OCI-LY7 (cell line): ENCODE measurements at regions not wholly inside any gene's neighbourhood (a gene's known extent, or its start where the extent isn't known, plus 50 kb on each side); places are given as distances from the start of the nearest gene placed in this dataset.

Experiments used
- BruUV-seq: library from RNA; stranded (reverse); fragments of 400-500 nt; replicated peaks from 2 replicates; lab custom pipeline; 2021; lab: Mats Ljungman, UMichigan
- CTCF ChIA-PET: fragments of 300-600 bp; sonication (Branson Sonifier 250); formaldehyde crosslinking; loops from one replicate; lab custom pipeline; 2022; ENCODE audit warnings: antibody characterized with exemption; ENCODE audit not compliant: unreplicated experiment; lab: Charles Lee
- POLR2A ChIA-PET: fragments of 300-600 bp; sonication (Branson Sonifier 250); formaldehyde crosslinking; loops from one replicate; lab custom pipeline; 2022; ENCODE audit warnings: antibody characterized with exemption; lab: Charles Lee
- DNase-seq: peaks from one replicate; pipeline ENCODE4 v3.0.0-alpha.2; 2015; ENCODE audit warnings: low spot score
- H2AFZ ChIP-seq: fragments of 200-600 bp; sonication (generic), shearing (Covaris generic); 2 replicates; pipeline ENCODE4 v1.6.1; 2014; ENCODE audit warnings: mild to moderate bottlenecking, antibody characterized with exemption, low read length, moderate library complexity
- H3K27ac ChIP-seq: fragments of 200-600 bp; sonication (generic); 2 replicates; pipeline ENCODE4 v1.5.1; 2014; ENCODE audit warnings: mixed run types, low read depth, mild to moderate bottlenecking, moderate library complexity, low read length, inconsistent platforms; ENCODE audit not compliant: poor library complexity, severe bottlenecking
- H3K36me3 ChIP-seq: fragments of 200-600 bp; sonication (generic); 2 replicates; pipeline ENCODE4 v1.6.1; 2014; ENCODE audit warnings: mild to moderate bottlenecking, antibody characterized with exemption, low read length, moderate library complexity, mixed read lengths; ENCODE audit not compliant: insufficient read depth
- H3K4me1 ChIP-seq: fragments of 200-600 bp; sonication (generic); 2 replicates; pipeline ENCODE4 v1.5.1; 2014; ENCODE audit warnings: mild to moderate bottlenecking, low read length; ENCODE audit not compliant: insufficient read depth, poor library complexity, severe bottlenecking
- H3K4me2 ChIP-seq: fragments of 200-600 bp; sonication (generic); 2 replicates; pipeline ENCODE4 v1.6.1; 2014; ENCODE audit warnings: mild to moderate bottlenecking, low read length
- H3K4me3 ChIP-seq: fragments of 200-600 bp; sonication (generic); 2 replicates; pipeline ENCODE4 v1.5.1; 2014; ENCODE audit warnings: mild to moderate bottlenecking, low read depth, low read length; ENCODE audit not compliant: poor library complexity, severe bottlenecking
- H3K79me2 ChIP-seq: fragments of 200-600 bp; sonication (generic); 2 replicates; pipeline ENCODE4 v1.6.1; 2016; ENCODE audit warnings: low read depth, mild to moderate bottlenecking, low read length, moderate library complexity, mixed read lengths; ENCODE audit not compliant: insufficient read depth
- H3K9me2 ChIP-seq: fragments of 200-600 bp; sonication (generic); 2 replicates; pipeline ENCODE4 v1.6.1; 2016; ENCODE audit warnings: mild to moderate bottlenecking, low read length, mixed read lengths; ENCODE audit not compliant: insufficient read depth
- H3K9me3 ChIP-seq: fragments of 200-600 bp; sonication (generic); 2 replicates; pipeline ENCODE4 v1.6.1; 2014; ENCODE audit warnings: mild to moderate bottlenecking, mixed run types, low read length, mixed read lengths
- H4K20me1 ChIP-seq: fragments of 200-600 bp; sonication (generic); 2 replicates; pipeline ENCODE4 v1.6.1; 2014; ENCODE audit warnings: mild to moderate bottlenecking, antibody characterized with exemption, low read length, moderate library complexity, mixed read lengths; ENCODE audit not compliant: insufficient read depth
- CTCF ChIP-seq: fragments of 200-600 bp; sonication (generic); conservative IDR thresholded peaks from 2 replicates; pipeline ENCODE4 v1.5.1; 2014; ENCODE audit warnings: mild to moderate bottlenecking, antibody characterized with exemption, low read length, moderate library complexity, mixed read lengths
- EZH2phosphoT487 ChIP-seq: fragments of 200-600 bp; sonication (generic); IDR thresholded peaks from 2 replicates; pipeline ENCODE4 v1.6.1; 2018; ENCODE audit warnings: low read depth, borderline replicate concordance, mild to moderate bottlenecking, mixed run types, antibody characterized with exemption, low read length, moderate library complexity, mixed read lengths
- intact Hi-C: fragments of 100-400 bp; cut with micrococcal nuclease; formaldehyde crosslinking; loops from one replicate; pipeline ENCODE4 v1.10.0; 2022; ENCODE audit not compliant: unreplicated experiment

- ChIA-PET CTCF (no interaction called here), POLR2A (no interaction called here)
- no TSS peak for BruUV-seq
Measured at GRCh38 chr11:70631624-70632047, 233.3 kb downstream of the CTTN start.

GRCh38 chr11:70633610-70634009 is 235.3 kb downstream of the CTTN start:
- H3K9me3 ChIP-seq, result no peaks in the 10 kb centered on the region
- no peak overlapping the region for H3K4me3 ChIP-seq
- no peak overlapping the region for H3K4me2 ChIP-seq
- no peak for TF ChIP-seq CTCF
- TF ChIP-seq EZH2phosphoT487, result no peak
- ChIA-PET POLR2A (no interaction called here), CTCF (no interaction called here)
- H2AFZ ChIP-seq, result no peak overlapping the region
- no peak overlapping the region for H3K27ac ChIP-seq
- no peaks in the 10 kb centered on the region for H4K20me1 ChIP-seq
- no peaks in the 10 kb centered on the region for H3K79me2 ChIP-seq
- H3K9me2 ChIP-seq, result no peaks in the 10 kb centered on the region
- H3K36me3 ChIP-seq, result no peaks in the 10 kb centered on the region
- no TSS peak for BruUV-seq
- H3K4me1 ChIP-seq, result no peaks in the 10 kb centered on the region
- intact Hi-C loops, result no loop called here
- DNase-seq, result no peak

More at GRCh38 chr11:70631624-70632047, 233.3 kb downstream of the CTTN start:
- H3K4me1 ChIP-seq, result no peaks in the 10 kb centered on the region
- intact Hi-C loops, result no loop called here
- H3K4me2 ChIP-seq, result no peak overlapping the region
- TF ChIP-seq CTCF (no peak), EZH2phosphoT487 (no peak)
- DNase-seq, result no peak
- no peak overlapping the region for H3K4me3 ChIP-seq
- no peaks in the 10 kb centered on the region for H4K20me1 ChIP-seq
- H3K9me2 ChIP-seq, result no peaks in the 10 kb centered on the region
- H2AFZ ChIP-seq, result no peak overlapping the region
- no peaks in the 10 kb centered on the region for H3K9me3 ChIP-seq
- H3K36me3 ChIP-seq, result no peaks in the 10 kb centered on the region
- no peaks in the 10 kb centered on the region for H3K79me2 ChIP-seq
- no peak overlapping the region for H3K27ac ChIP-seq

GRCh38 chr11:70636659-70637058 is 238.3 kb downstream of the CTTN start:
- Histone ChIP-seq H3K79me2 (no peaks in the 10 kb centered on the region), H3K36me3 (no peaks in the 10 kb centered on the region), H3K9me2 (no peaks in the 10 kb centered on the region), H3K4me1 (no peaks in the 10 kb centered on the region), H3K27ac (no peak overlapping the region), H4K20me1 (no peaks in the 10 kb centered on the region), H2AFZ (no peak overlapping the region), H3K4me2 (no peak overlapping the region), H3K9me3 (no peaks in the 10 kb centered on the region), H3K4me3 (no peak overlapping the region)
- no peak for DNase-seq
- BruUV-seq, result no TSS peak
- TF ChIP-seq EZH2phosphoT487 (no peak), CTCF (no peak)
- ChIA-PET CTCF (no interaction called here), POLR2A (no interaction called here)
- intact Hi-C loops, result no loop called here
